HG03571 (cell line): ENCODE measurements at regions not wholly inside any gene's neighbourhood (a gene's known extent, or its start where the extent isn't known, plus 50 kb on each side); places are given as distances from the start of the nearest gene placed in this dataset.

Experiments used
- ATAC-seq: cut with Tn5 transposase; IDR thresholded peaks from one replicate; pipeline ENCODE4 v1.9.1; 2021; ENCODE audit not compliant: unreplicated experiment

- ATAC-seq: no peak
These were observed 60.1 kb upstream of the MSX2 start for GRCh38 chr5:174664180-174664850.

- ATAC-seq: no peak
These were observed 59.0 kb upstream of the MSX2 start for GRCh38 chr5:174665347-174665746.

- no peak for ATAC-seq
These were observed 56.9 kb upstream of the MSX2 start for GRCh38 chr5:174667526-174667925.

- ATAC-seq: no peak
These were observed 56.0 kb upstream of the MSX2 start for GRCh38 chr5:174668349-174668748.
